H1 (cell line): ENCODE measurements at regions not wholly inside any gene's neighbourhood (a gene's known extent, or its start where the extent isn't known, plus 50 kb on each side); places are given as distances from the start of the nearest gene placed in this dataset.

Experiments used
- CTCF ChIA-PET: fragments of 300-600 bp; sonication (Branson Sonifier 250); formaldehyde crosslinking; loops from one replicate; lab custom pipeline; 2021; ENCODE audit not compliant: partially characterized antibody; lab: Charles Lee
- POLR2A ChIA-PET: fragments of 300-600 bp; sonication (Branson Sonifier 250); formaldehyde crosslinking; loops from one replicate; lab custom pipeline; 2021; ENCODE audit warnings: inconsistent platforms; ENCODE audit not compliant: partially characterized antibody; lab: Charles Lee
- DNase-seq, 2 experiments: peaks; one replicate each; pipeline versions ENCODE4 v3.0.0 to v3.0.0-alpha.2; 2010 to 2022; ENCODE audit warnings: low spot score in 2 of 2, low read depth in 1 of 2, mixed read lengths in 1 of 2
- FAIRE-seq: peaks from 2 replicates; lab custom pipeline; 2011; peaks lifted over from hg19 to GRCh38; lab: Jason Lieb, UNC
- H2AFZ ChIP-seq: 2 replicates; pipeline ENCODE4 v1.8.1; 2012; ENCODE audit warnings: low read length, inconsistent platforms
- H2AK5ac ChIP-seq: 2 replicates; pipeline ENCODE4 v1.6.1; 2013; ENCODE audit warnings: low read depth, low read length
- H2BK120ac ChIP-seq: replicated peaks from 2 replicates; pipeline ENCODE3; 2013; ENCODE audit warnings: low read depth, low read length, inconsistent platforms
- H2BK12ac ChIP-seq: 2 replicates; pipeline ENCODE4 v1.6.1; 2013; ENCODE audit warnings: low read depth, low read length
- H2BK15ac ChIP-seq: 2 replicates; pipeline ENCODE4 v1.6.1; 2013; ENCODE audit warnings: low read length
- H2BK20ac ChIP-seq: 2 replicates; pipeline ENCODE4 v1.6.1; 2013; ENCODE audit warnings: low read length
- H2BK5ac ChIP-seq: 2 replicates; pipeline ENCODE4 v1.6.1; 2013; ENCODE audit warnings: low read depth, low read length
- H3K14ac ChIP-seq: 2 replicates; pipeline ENCODE4 v1.6.1; 2013; ENCODE audit warnings: inconsistent platforms; ENCODE audit not compliant: insufficient read length
- H3K18ac ChIP-seq: 2 replicates; pipeline ENCODE4 v1.6.1; 2013; ENCODE audit warnings: low read length; ENCODE audit errors: extremely low read depth
- H3K23ac ChIP-seq: 2 replicates; pipeline ENCODE4 v1.6.1; 2013; ENCODE audit warnings: inconsistent platforms; ENCODE audit not compliant: insufficient read length
- H3K23me2 ChIP-seq: 2 replicates; pipeline ENCODE4 v1.6.1; 2013; ENCODE audit warnings: low read depth, low read length
- H3K27ac ChIP-seq: 2 replicates; pipeline ENCODE4 v1.6.1; 2011; ENCODE audit warnings: low read depth, low read length, inconsistent platforms
- H3K27me3 ChIP-seq, 4 experiments: replicated peaks in 1 of 4; 1 replicate in 1 of 4; 2 replicates in 3 of 4; pipeline versions ENCODE4 v1.6.1 to v1.8.1; 2011 to 2013; ENCODE audit warnings: low read length in 3 of 4, mild to moderate bottlenecking in 3 of 4, inconsistent platforms in 2 of 4, mixed read lengths in 2 of 4, moderate library complexity in 1 of 4; ENCODE audit not compliant: control insufficient read depth in 3 of 4, insufficient read depth in 3 of 4; ENCODE audit errors: extremely low read depth in 1 of 4
- H3K36me3 ChIP-seq, 4 experiments: 2 replicates each; pipeline versions ENCODE4 v1.6.1 to v1.8.1; 2011 to 2013; ENCODE audit warnings: mild to moderate bottlenecking in 4 of 4, low read length in 3 of 4, moderate library complexity in 2 of 4, control low read depth in 1 of 4, inconsistent platforms in 1 of 4; ENCODE audit not compliant: insufficient read depth in 4 of 4, control insufficient read depth in 2 of 4
- H3K4ac ChIP-seq: replicated peaks from 2 replicates; pipeline ENCODE3; 2013; ENCODE audit warnings: low read length, low read depth, mixed read lengths, inconsistent platforms; ENCODE audit not compliant: insufficient read length
- H3K4me1 ChIP-seq, 4 experiments: replicated peaks in 1 of 4; 1 replicate in 1 of 4; 2 replicates in 3 of 4; pipeline versions ENCODE4 v1.6.1 to v1.8.1; 2011 to 2013; ENCODE audit warnings: low read length in 3 of 4, inconsistent platforms in 2 of 4, mixed read lengths in 1 of 4; ENCODE audit not compliant: insufficient read depth in 4 of 4, control insufficient read depth in 3 of 4
- H3K4me2 ChIP-seq, 2 experiments: 2 replicates each; pipeline versions ENCODE4 v1.6.1 to v1.8.1; 2011 to 2013; ENCODE audit warnings: low read depth in 2 of 2, low read length in 2 of 2, control low read depth in 1 of 2, inconsistent platforms in 1 of 2, mild to moderate bottlenecking in 1 of 2; ENCODE audit not compliant: insufficient read depth in 1 of 2
- H3K4me3 ChIP-seq, 4 experiments: fragments of 200-600, 300-600 bp in 1 of 4; sonication (generic), shearing (Covaris generic), sonication (Bioruptor Twin) in 1 of 4; 2 replicates each; pipeline versions ENCODE4 v1.5.1 to v1.8.1; 2011 to 2016; ENCODE audit warnings: low read length in 4 of 4, low read depth in 3 of 4, control low read depth in 2 of 4, inconsistent platforms in 2 of 4, mild to moderate bottlenecking in 2 of 4, mixed read lengths in 1 of 4, moderate library complexity in 1 of 4; ENCODE audit not compliant: insufficient read depth in 2 of 4; ENCODE audit errors: extremely low read depth in 1 of 4
- H3K56ac ChIP-seq: replicated peaks from 2 replicates; pipeline ENCODE3; 2013; ENCODE audit warnings: low read depth, mild to moderate bottlenecking, mixed read lengths, low read length, inconsistent platforms; ENCODE audit not compliant: insufficient read length
- H3K79me1 ChIP-seq: 2 replicates; pipeline ENCODE4 v1.6.1; 2013; ENCODE audit warnings: low read depth, low read length, control low read depth
- H3K79me2 ChIP-seq, 2 experiments: 2 replicates each; pipeline versions ENCODE4 v1.6.1 to v1.8.1; 2012 to 2013; ENCODE audit warnings: low read length in 2 of 2, mild to moderate bottlenecking in 2 of 2, inconsistent platforms in 1 of 2; ENCODE audit not compliant: insufficient read depth in 2 of 2, control insufficient read depth in 1 of 2
- H3K9ac ChIP-seq, 4 experiments: replicated peaks in 1 of 4; 1 replicate in 1 of 4; 2 replicates in 3 of 4; pipeline versions ENCODE4 v1.6.1 to v1.8.1; 2011 to 2013; ENCODE audit warnings: low read depth in 3 of 4, low read length in 3 of 4, control low read depth in 2 of 4, mild to moderate bottlenecking in 2 of 4, moderate library complexity in 2 of 4, inconsistent platforms in 1 of 4; ENCODE audit errors: extremely low read depth in 1 of 4
- H3K9me3 ChIP-seq, 2 experiments: 2 replicates each; pipeline versions ENCODE4 v1.6.1 to v1.8.1; 2012 to 2013; ENCODE audit warnings: mild to moderate bottlenecking in 2 of 2, moderate library complexity in 2 of 2, control low read depth in 1 of 2, inconsistent platforms in 1 of 2, low read depth in 1 of 2, low read length in 1 of 2, mixed read lengths in 1 of 2; ENCODE audit not compliant: insufficient read depth in 2 of 2
- H4K20me1 ChIP-seq, 2 experiments: replicated peaks in 1 of 2; 2 replicates each; pipeline versions ENCODE3 to v1.8.1; 2011 to 2013; ENCODE audit warnings: inconsistent platforms in 2 of 2, low read length in 2 of 2, mild to moderate bottlenecking in 1 of 2; ENCODE audit not compliant: insufficient read depth in 2 of 2, control insufficient read depth in 1 of 2
- H4K5ac ChIP-seq: 2 replicates; pipeline ENCODE4 v1.6.1; 2013; ENCODE audit warnings: low read length, low read depth, mixed read lengths, inconsistent platforms; ENCODE audit not compliant: insufficient read length
- H4K8ac ChIP-seq: 2 replicates; pipeline ENCODE4 v1.8.0; 2013; ENCODE audit warnings: mild to moderate bottlenecking, moderate library complexity, low read length, inconsistent platforms; ENCODE audit not compliant: insufficient read depth; ENCODE audit errors: extremely low read depth
- H4K91ac ChIP-seq: replicated peaks from 2 replicates; pipeline ENCODE3; 2013; ENCODE audit warnings: low read length, mixed read lengths, inconsistent platforms; ENCODE audit not compliant: insufficient read length
- WGBS, 2 experiments: shearing (Covaris generic) in 1 of 2; methylation state at CpG; one replicate each; pipeline versions ENCODE4 v1.1.6 to v1.1.7; 2013 to 2015; ENCODE audit warnings: low lambda C conversion rate in 2 of 2, mixed read lengths in 2 of 2, inconsistent platforms in 1 of 2, low coverage in 1 of 2, missing lambda C conversion rate in 1 of 2; ENCODE audit not compliant: insufficient replicate concordance in 2 of 2, insufficient coverage in 1 of 2, insufficient read length in 1 of 2; ENCODE audit errors: extremely low coverage in 1 of 2, missing lambda C conversion rate in 1 of 2; 5-methylcytosine and 5-hydroxymethylcytosine counted together
- TF ChIP-seq, protein P1 (sequence below), 3 experiments: IDR thresholded peaks; 1 replicate in 2 of 3; 2 replicates in 1 of 3; pipeline versions ENCODE4 v1.5.1 to v1.6.1; 2011; ENCODE audit warnings: low read length in 3 of 3, mild to moderate bottlenecking in 3 of 3, inconsistent platforms in 2 of 3, low read depth in 1 of 3, moderate library complexity in 1 of 3; ENCODE audit not compliant: insufficient read depth in 1 of 3; ENCODE audit errors: control extremely low read depth in 1 of 3
- TF ChIP-seq, protein P2 (sequence below): IDR thresholded peaks from 2 replicates; pipeline ENCODE4 v1.6.1; 2011; ENCODE audit warnings: low read length, improper control_type of control experiment

DNA sequence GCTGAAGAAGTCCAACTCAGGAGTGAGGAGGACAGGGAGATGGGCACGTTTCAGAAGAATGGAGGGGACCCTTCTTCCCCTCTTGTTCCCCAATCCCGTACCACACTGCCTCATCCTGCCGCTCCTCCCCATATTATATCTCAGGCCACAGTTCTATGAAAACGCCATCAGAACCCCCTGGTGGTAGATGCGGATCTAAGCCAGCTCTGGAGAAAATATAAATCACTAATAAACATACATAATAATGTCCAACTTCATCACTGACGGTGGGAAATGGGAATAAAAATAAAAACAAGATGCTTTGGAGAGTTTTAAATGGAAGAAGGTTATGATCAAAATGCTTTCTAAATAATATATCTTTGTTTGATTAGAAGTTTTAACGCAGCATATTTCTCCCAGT is 400.3 kb downstream of the CADM1 start:
- no peaks in the 10 kb centered on the region; a peak in 2 of 7 replicates for H3K27me3 ChIP-seq

More for the DNA sequence above, 400.3 kb downstream of the CADM1 start:
- ChIA-PET CTCF (interaction anchor here (1.2 kb wide), 1 partner anchor 19 kb away, joined by 3 read pairs; no protein-coding TSS in a partner anchor), POLR2A (no interaction called here)
- Histone ChIP-seq H3K9me3 (no peaks in the 10 kb centered on the region), H3K4me2 (no peak overlapping the region), H3K4me3 (no peak overlapping the region), H3K79me2 (no peaks in the 10 kb centered on the region), H3K4ac (no peak overlapping the region), H2AK5ac (no peak overlapping the region), H2BK120ac (no peak overlapping the region), H3K23me2 (no peaks in the 10 kb centered on the region), H3K9ac (no peak overlapping the region), H2BK20ac (no peak overlapping the region), H3K56ac (no peak overlapping the region), H2BK5ac (no peak overlapping the region), H4K8ac (no peak overlapping the region), H2BK15ac (no peak overlapping the region), H4K91ac (no peak overlapping the region), H3K4me1 (no peaks in the 10 kb centered on the region), H2AFZ (no peak overlapping the region), H3K79me1 (no peaks in the 10 kb centered on the region), H3K14ac (no peak overlapping the region), H3K23ac (no peak overlapping the region), H3K36me3 (no peaks in the 10 kb centered on the region), H4K5ac (no peak overlapping the region), H3K18ac (no peak overlapping the region), H4K20me1 (no peaks in the 10 kb centered on the region), H2BK12ac (no peak overlapping the region), H3K27ac (no peak overlapping the region)
- DNase-seq (no peak), FAIRE-seq (no peak)
- WGBS, 2 experiments, result 91% methylated on average over 7 of the region's 7 CpGs; no CpG with 5 or more reads in 1 of the 2 experiments
- TF ChIP-seq, protein P1, sequence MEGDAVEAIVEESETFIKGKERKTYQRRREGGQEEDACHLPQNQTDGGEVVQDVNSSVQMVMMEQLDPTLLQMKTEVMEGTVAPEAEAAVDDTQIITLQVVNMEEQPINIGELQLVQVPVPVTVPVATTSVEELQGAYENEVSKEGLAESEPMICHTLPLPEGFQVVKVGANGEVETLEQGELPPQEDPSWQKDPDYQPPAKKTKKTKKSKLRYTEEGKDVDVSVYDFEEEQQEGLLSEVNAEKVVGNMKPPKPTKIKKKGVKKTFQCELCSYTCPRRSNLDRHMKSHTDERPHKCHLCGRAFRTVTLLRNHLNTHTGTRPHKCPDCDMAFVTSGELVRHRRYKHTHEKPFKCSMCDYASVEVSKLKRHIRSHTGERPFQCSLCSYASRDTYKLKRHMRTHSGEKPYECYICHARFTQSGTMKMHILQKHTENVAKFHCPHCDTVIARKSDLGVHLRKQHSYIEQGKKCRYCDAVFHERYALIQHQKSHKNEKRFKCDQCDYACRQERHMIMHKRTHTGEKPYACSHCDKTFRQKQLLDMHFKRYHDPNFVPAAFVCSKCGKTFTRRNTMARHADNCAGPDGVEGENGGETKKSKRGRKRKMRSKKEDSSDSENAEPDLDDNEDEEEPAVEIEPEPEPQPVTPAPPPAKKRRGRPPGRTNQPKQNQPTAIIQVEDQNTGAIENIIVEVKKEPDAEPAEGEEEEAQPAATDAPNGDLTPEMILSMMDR (IDR thresholded peaks at IDR 0.05; ENCODE audit: control extremely low read depth in 1 of 3, insufficient read depth in 1 of 3, low read depth in 1 of 3, low read length in 3 of 3), result peak in 1 of 3 experiments; percentile 11; a peak in 1 of 4 replicates
- TF ChIP-seq, protein P2, sequence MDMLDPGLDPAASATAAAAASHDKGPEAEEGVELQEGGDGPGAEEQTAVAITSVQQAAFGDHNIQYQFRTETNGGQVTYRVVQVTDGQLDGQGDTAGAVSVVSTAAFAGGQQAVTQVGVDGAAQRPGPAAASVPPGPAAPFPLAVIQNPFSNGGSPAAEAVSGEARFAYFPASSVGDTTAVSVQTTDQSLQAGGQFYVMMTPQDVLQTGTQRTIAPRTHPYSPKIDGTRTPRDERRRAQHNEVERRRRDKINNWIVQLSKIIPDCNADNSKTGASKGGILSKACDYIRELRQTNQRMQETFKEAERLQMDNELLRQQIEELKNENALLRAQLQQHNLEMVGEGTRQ, result no peak
